WTC11 (cell line): ENCODE measurements at regions not wholly inside any gene's neighbourhood (a gene's known extent, or its start where the extent isn't known, plus 50 kb on each side); places are given as distances from the start of the nearest gene placed in this dataset.
A peak's percentile ranks its signal among the peaks of the same experiment; 100 is the strongest.

Source experiments
- ATAC-seq: fragments of 200-7000 bp; cut with Tn5 transposase; 2 replicates; pipeline ENCODE4 v1.10.0; 2021; ENCODE audit warnings: mild to moderate bottlenecking, moderate library complexity
- CTCF ChIA-PET: fragments of 300-600 bp; sonication (Branson Sonifier 250); formaldehyde crosslinking; loops from one replicate; lab custom pipeline; 2021; ENCODE audit warnings: antibody characterized with exemption; lab: Charles Lee
- POLR2A ChIA-PET: fragments of 350-600 bp; sonication (Branson Sonifier 250); formaldehyde crosslinking; loops from one replicate; lab custom pipeline; 2021; ENCODE audit warnings: antibody characterized with exemption; lab: Charles Lee
- DNase-seq: peaks from one replicate; pipeline ENCODE4 v3.0.0; 2021; ENCODE audit warnings: low spot score
- H3K27ac Mint-ChIP-seq: 2 replicates; pipeline ENCODE4 v1.8.0; 2021; ENCODE audit warnings: mixed read lengths
- H3K27me3 Mint-ChIP-seq: 2 replicates; pipeline ENCODE4 v1.8.0; 2021; ENCODE audit warnings: low read depth, mild to moderate bottlenecking, moderate library complexity, mixed read lengths
- H3K36me3 Mint-ChIP-seq: 2 replicates; pipeline ENCODE4 v1.8.0; 2021; ENCODE audit warnings: mixed read lengths
- H3K4me1 Mint-ChIP-seq: 2 replicates; pipeline ENCODE4 v1.8.0; 2022; ENCODE audit warnings: mixed read lengths
- H3K4me3 Mint-ChIP-seq: 2 replicates; pipeline ENCODE4 v1.8.0; 2021; ENCODE audit warnings: mild to moderate bottlenecking, moderate library complexity, mixed read lengths
- H3K9me3 Mint-ChIP-seq: 2 replicates; pipeline ENCODE4 v1.8.0; 2021; ENCODE audit warnings: mixed read lengths
- CREM ChIP-seq: sonication (generic); formaldehyde crosslinking; IDR thresholded peaks from 2 replicates; pipeline ENCODE4 v1.8.1; 2022; ENCODE audit warnings: mild to moderate bottlenecking, missing genetic modification reagents, moderate library complexity
- FOXJ3 ChIP-seq: sonication (generic); formaldehyde crosslinking; IDR thresholded peaks from 2 replicates; pipeline ENCODE4 v1.9.0; 2021; ENCODE audit warnings: missing genetic modification reagents, mild to moderate bottlenecking, borderline replicate concordance
- GABPB1 ChIP-seq: sonication (generic); formaldehyde crosslinking; IDR thresholded peaks from 2 replicates; pipeline ENCODE4 v1.8.1; 2023; ENCODE audit warnings: mild to moderate bottlenecking, missing genetic modification reagents
- HMGA2 ChIP-seq: fragments of 250-450 bp; sonication (Bioruptor Pico); IDR thresholded peaks from 2 replicates; pipeline ENCODE4 v1.4.0; 2021; ENCODE audit warnings: mild to moderate bottlenecking, moderate library complexity
- MYBL2 ChIP-seq: sonication (generic); formaldehyde crosslinking; IDR thresholded peaks from 2 replicates; pipeline ENCODE4 v1.8.1; 2023; ENCODE audit warnings: mild to moderate bottlenecking, moderate library complexity, missing genetic modification reagents
- NR3C1 ChIP-seq: sonication (generic); formaldehyde crosslinking; conservative IDR thresholded peaks from 2 replicates; pipeline ENCODE4 v1.8.1; 2023; ENCODE audit warnings: low read depth, mild to moderate bottlenecking, missing genetic modification reagents
- SP1 ChIP-seq: sonication (generic); formaldehyde crosslinking; conservative IDR thresholded peaks from 2 replicates; pipeline ENCODE4 v1.8.1; 2022; ENCODE audit warnings: missing genetic modification reagents
- TEAD1 ChIP-seq: sonication (generic); formaldehyde crosslinking; IDR thresholded peaks from 2 replicates; pipeline ENCODE4 v1.8.0; 2022; ENCODE audit warnings: mild to moderate bottlenecking, missing genetic modification reagents
- ZNF138 ChIP-seq: sonication (generic); formaldehyde crosslinking; conservative IDR thresholded peaks from 2 replicates; pipeline ENCODE4 v1.8.1; 2022; ENCODE audit warnings: mild to moderate bottlenecking, moderate library complexity, missing genetic modification reagents
- ZNF671 ChIP-seq: fragments of 250-450 bp; sonication (Bioruptor Pico); IDR thresholded peaks from 2 replicates; pipeline ENCODE4 v1.8.0; 2021; ENCODE audit warnings: mild to moderate bottlenecking
- TF ChIP-seq, protein P1 (sequence below): fragments of 200-600 bp; IDR thresholded peaks from 2 replicates; pipeline ENCODE4 v1.8.0; 2022; ENCODE audit warnings: antibody characterized with exemption
- TF ChIP-seq, protein P2 (sequence below): sonication (generic); formaldehyde crosslinking; IDR thresholded peaks from 2 replicates; pipeline ENCODE4 v1.8.0; 2023; ENCODE audit warnings: missing genetic modification reagents, mild to moderate bottlenecking, borderline replicate concordance
- TF ChIP-seq, protein P3 (sequence below): sonication (generic); formaldehyde crosslinking; IDR thresholded peaks from 2 replicates; pipeline ENCODE4 v1.8.1; 2023; ENCODE audit warnings: mild to moderate bottlenecking, missing genetic modification reagents
- TF ChIP-seq, protein P4 (sequence below): fragments of 250-450 bp; sonication (Bioruptor Pico); IDR thresholded peaks from 2 replicates; pipeline ENCODE4 v1.9.0; 2021; ENCODE audit warnings: moderate library complexity, mild to moderate bottlenecking, inconsistent platforms, borderline replicate concordance
- TF ChIP-seq, protein P5 (sequence below): sonication (generic); formaldehyde crosslinking; conservative IDR thresholded peaks from 2 replicates; pipeline ENCODE4 v1.8.1; 2022; ENCODE audit warnings: mild to moderate bottlenecking, missing genetic modification reagents
- TF ChIP-seq, protein P6 (sequence below): fragments of 250-450 bp; sonication (Bioruptor Pico); IDR thresholded peaks from 2 replicates; pipeline ENCODE4 v1.9.0; 2021; ENCODE audit warnings: mild to moderate bottlenecking, borderline replicate concordance
- TF ChIP-seq, protein P7 (sequence below): sonication (generic); formaldehyde crosslinking; IDR thresholded peaks from 2 replicates; pipeline ENCODE4 v1.8.0; 2022; ENCODE audit warnings: mild to moderate bottlenecking, missing genetic modification reagents
- TF ChIP-seq, protein P8 (sequence below): fragments of 250-450 bp; sonication (Bioruptor Pico); conservative IDR thresholded peaks from 2 replicates; pipeline ENCODE4 v1.9.0; 2021; ENCODE audit warnings: mild to moderate bottlenecking

DNA sequence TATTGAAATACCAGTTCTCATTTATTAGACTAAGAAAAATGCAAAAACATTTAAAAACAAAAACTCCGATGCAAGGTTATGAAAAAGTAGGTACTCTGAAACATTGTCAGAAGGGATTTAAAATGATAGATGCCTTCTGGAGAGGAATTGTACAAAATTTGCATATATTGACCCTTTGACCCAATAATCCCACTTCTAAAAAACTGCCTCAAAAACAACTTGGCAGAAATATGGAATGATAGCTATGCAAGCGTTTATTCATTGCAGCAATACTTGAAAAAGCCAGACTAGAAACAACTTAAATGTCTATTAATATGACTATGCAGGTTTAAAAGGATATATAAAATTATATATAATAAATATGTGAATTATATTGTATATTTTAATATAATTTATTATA lies 118.4 kb downstream of the PLK2 start:
- H3K36me3 Mint-ChIP-seq: no peaks in the 10 kb centered on the region
- POLR2A ChIA-PET: no interaction called here
- no peak for TF ChIP-seq GABPB1
- TF ChIP-seq HMGA2: peak; percentile 48; the same call in 1 of the 2 replicates
- TF ChIP-seq, all 79 proteins: peak for 1
- H3K4me3 Mint-ChIP-seq: no peak overlapping the region
- ATAC-seq (no peak), DNase-seq (no peak)
- no peak overlapping the region for H3K27ac Mint-ChIP-seq
- CTCF ChIA-PET: interaction anchor here (1.5 kb wide), 1 partner anchor 562 kb away, joined by 4 read pairs; no protein-coding TSS in a partner anchor
- H3K9me3 Mint-ChIP-seq: peaks cover 5% of the 10 kb centered on the region; the same call in 1 of the 2 replicates
- H3K27me3 Mint-ChIP-seq: no peaks in the 10 kb centered on the region
- H3K4me1 Mint-ChIP-seq: no peaks in the 10 kb centered on the region

DNA sequence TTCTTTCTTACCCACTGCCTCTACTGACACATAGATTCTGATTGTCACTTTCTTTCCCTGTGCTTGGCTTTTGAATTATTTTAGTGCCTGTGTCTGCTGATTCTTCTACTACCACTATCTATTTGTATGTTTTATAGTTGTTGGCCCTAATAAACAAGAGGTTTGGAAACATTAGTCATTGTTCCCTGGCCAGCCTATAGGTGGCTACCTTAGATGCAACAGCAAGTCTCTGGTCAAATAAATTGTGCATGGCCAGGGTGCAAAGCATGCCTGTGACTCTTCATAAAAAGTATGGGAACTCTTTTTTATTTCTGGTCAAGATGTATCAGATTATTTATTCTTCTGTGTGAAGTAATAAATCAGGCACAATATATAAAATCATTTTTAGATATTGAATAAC lies 124.4 kb downstream of the PLK2 start:
- Mint-ChIP-seq H3K36me3 (no peaks in the 10 kb centered on the region), H3K9me3 (peaks cover 8% of the 10 kb centered on the region; the same call in 1 of the 2 replicates), H3K27me3 (no peaks in the 10 kb centered on the region), H3K4me3 (no peak overlapping the region), H3K4me1 (no peaks in the 10 kb centered on the region), H3K27ac (no peak overlapping the region)
- CTCF ChIA-PET: no interaction called here
- ATAC-seq: peak; percentile 65
- POLR2A ChIA-PET: no interaction called here
- DNase-seq: no peak
- TF ChIP-seq, protein P1, sequence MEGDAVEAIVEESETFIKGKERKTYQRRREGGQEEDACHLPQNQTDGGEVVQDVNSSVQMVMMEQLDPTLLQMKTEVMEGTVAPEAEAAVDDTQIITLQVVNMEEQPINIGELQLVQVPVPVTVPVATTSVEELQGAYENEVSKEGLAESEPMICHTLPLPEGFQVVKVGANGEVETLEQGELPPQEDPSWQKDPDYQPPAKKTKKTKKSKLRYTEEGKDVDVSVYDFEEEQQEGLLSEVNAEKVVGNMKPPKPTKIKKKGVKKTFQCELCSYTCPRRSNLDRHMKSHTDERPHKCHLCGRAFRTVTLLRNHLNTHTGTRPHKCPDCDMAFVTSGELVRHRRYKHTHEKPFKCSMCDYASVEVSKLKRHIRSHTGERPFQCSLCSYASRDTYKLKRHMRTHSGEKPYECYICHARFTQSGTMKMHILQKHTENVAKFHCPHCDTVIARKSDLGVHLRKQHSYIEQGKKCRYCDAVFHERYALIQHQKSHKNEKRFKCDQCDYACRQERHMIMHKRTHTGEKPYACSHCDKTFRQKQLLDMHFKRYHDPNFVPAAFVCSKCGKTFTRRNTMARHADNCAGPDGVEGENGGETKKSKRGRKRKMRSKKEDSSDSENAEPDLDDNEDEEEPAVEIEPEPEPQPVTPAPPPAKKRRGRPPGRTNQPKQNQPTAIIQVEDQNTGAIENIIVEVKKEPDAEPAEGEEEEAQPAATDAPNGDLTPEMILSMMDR: no peak
- TF ChIP-seq, protein P2, sequence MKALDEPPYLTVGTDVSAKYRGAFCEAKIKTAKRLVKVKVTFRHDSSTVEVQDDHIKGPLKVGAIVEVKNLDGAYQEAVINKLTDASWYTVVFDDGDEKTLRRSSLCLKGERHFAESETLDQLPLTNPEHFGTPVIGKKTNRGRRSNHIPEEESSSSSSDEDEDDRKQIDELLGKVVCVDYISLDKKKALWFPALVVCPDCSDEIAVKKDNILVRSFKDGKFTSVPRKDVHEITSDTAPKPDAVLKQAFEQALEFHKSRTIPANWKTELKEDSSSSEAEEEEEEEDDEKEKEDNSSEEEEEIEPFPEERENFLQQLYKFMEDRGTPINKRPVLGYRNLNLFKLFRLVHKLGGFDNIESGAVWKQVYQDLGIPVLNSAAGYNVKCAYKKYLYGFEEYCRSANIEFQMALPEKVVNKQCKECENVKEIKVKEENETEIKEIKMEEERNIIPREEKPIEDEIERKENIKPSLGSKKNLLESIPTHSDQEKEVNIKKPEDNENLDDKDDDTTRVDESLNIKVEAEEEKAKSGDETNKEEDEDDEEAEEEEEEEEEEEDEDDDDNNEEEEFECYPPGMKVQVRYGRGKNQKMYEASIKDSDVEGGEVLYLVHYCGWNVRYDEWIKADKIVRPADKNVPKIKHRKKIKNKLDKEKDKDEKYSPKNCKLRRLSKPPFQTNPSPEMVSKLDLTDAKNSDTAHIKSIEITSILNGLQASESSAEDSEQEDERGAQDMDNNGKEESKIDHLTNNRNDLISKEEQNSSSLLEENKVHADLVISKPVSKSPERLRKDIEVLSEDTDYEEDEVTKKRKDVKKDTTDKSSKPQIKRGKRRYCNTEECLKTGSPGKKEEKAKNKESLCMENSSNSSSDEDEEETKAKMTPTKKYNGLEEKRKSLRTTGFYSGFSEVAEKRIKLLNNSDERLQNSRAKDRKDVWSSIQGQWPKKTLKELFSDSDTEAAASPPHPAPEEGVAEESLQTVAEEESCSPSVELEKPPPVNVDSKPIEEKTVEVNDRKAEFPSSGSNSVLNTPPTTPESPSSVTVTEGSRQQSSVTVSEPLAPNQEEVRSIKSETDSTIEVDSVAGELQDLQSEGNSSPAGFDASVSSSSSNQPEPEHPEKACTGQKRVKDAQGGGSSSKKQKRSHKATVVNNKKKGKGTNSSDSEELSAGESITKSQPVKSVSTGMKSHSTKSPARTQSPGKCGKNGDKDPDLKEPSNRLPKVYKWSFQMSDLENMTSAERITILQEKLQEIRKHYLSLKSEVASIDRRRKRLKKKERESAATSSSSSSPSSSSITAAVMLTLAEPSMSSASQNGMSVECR (CRISPR knock-in tag): no peak
- TF ChIP-seq ZNF138 (CRISPR knock-in tag) (no peak), CREM (no peak), SP1 (CRISPR knock-in tag) (no peak), ZNF671 (CRISPR knock-in tag) (no peak), FOXJ3 (CRISPR knock-in tag) (no peak), NR3C1 (CRISPR knock-in tag) (no peak), MYBL2 (CRISPR knock-in tag) (no peak), TEAD1 (CRISPR knock-in tag) (no peak)
- TF ChIP-seq, protein P3, sequence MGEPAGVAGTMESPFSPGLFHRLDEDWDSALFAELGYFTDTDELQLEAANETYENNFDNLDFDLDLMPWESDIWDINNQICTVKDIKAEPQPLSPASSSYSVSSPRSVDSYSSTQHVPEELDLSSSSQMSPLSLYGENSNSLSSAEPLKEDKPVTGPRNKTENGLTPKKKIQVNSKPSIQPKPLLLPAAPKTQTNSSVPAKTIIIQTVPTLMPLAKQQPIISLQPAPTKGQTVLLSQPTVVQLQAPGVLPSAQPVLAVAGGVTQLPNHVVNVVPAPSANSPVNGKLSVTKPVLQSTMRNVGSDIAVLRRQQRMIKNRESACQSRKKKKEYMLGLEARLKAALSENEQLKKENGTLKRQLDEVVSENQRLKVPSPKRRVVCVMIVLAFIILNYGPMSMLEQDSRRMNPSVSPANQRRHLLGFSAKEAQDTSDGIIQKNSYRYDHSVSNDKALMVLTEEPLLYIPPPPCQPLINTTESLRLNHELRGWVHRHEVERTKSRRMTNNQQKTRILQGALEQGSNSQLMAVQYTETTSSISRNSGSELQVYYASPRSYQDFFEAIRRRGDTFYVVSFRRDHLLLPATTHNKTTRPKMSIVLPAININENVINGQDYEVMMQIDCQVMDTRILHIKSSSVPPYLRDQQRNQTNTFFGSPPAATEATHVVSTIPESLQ (CRISPR knock-in tag): no peak
- TF ChIP-seq, protein P4, sequence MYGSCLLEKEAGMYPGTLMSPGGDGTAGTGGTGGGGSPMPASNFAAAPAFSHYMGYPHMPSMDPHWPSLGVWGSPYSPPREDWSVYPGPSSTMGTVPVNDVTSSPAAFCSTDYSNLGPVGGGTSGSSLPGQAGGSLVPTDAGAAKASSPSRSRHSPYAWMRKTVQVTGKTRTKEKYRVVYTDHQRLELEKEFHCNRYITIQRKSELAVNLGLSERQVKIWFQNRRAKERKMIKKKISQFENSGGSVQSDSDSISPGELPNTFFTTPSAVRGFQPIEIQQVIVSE (CRISPR knock-in tag): no peak
- TF ChIP-seq, protein P5, sequence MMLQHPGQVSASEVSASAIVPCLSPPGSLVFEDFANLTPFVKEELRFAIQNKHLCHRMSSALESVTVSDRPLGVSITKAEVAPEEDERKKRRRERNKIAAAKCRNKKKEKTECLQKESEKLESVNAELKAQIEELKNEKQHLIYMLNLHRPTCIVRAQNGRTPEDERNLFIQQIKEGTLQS (CRISPR knock-in tag): no peak
- TF ChIP-seq, protein P6, sequence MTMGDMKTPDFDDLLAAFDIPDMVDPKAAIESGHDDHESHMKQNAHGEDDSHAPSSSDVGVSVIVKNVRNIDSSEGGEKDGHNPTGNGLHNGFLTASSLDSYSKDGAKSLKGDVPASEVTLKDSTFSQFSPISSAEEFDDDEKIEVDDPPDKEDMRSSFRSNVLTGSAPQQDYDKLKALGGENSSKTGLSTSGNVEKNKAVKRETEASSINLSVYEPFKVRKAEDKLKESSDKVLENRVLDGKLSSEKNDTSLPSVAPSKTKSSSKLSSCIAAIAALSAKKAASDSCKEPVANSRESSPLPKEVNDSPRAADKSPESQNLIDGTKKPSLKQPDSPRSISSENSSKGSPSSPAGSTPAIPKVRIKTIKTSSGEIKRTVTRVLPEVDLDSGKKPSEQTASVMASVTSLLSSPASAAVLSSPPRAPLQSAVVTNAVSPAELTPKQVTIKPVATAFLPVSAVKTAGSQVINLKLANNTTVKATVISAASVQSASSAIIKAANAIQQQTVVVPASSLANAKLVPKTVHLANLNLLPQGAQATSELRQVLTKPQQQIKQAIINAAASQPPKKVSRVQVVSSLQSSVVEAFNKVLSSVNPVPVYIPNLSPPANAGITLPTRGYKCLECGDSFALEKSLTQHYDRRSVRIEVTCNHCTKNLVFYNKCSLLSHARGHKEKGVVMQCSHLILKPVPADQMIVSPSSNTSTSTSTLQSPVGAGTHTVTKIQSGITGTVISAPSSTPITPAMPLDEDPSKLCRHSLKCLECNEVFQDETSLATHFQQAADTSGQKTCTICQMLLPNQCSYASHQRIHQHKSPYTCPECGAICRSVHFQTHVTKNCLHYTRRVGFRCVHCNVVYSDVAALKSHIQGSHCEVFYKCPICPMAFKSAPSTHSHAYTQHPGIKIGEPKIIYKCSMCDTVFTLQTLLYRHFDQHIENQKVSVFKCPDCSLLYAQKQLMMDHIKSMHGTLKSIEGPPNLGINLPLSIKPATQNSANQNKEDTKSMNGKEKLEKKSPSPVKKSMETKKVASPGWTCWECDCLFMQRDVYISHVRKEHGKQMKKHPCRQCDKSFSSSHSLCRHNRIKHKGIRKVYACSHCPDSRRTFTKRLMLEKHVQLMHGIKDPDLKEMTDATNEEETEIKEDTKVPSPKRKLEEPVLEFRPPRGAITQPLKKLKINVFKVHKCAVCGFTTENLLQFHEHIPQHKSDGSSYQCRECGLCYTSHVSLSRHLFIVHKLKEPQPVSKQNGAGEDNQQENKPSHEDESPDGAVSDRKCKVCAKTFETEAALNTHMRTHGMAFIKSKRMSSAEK (CRISPR knock-in tag): no peak
- TF ChIP-seq, protein P7, sequence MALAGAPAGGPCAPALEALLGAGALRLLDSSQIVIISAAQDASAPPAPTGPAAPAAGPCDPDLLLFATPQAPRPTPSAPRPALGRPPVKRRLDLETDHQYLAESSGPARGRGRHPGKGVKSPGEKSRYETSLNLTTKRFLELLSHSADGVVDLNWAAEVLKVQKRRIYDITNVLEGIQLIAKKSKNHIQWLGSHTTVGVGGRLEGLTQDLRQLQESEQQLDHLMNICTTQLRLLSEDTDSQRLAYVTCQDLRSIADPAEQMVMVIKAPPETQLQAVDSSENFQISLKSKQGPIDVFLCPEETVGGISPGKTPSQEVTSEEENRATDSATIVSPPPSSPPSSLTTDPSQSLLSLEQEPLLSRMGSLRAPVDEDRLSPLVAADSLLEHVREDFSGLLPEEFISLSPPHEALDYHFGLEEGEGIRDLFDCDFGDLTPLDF (CRISPR knock-in tag): no peak
- TF ChIP-seq, protein P8, sequence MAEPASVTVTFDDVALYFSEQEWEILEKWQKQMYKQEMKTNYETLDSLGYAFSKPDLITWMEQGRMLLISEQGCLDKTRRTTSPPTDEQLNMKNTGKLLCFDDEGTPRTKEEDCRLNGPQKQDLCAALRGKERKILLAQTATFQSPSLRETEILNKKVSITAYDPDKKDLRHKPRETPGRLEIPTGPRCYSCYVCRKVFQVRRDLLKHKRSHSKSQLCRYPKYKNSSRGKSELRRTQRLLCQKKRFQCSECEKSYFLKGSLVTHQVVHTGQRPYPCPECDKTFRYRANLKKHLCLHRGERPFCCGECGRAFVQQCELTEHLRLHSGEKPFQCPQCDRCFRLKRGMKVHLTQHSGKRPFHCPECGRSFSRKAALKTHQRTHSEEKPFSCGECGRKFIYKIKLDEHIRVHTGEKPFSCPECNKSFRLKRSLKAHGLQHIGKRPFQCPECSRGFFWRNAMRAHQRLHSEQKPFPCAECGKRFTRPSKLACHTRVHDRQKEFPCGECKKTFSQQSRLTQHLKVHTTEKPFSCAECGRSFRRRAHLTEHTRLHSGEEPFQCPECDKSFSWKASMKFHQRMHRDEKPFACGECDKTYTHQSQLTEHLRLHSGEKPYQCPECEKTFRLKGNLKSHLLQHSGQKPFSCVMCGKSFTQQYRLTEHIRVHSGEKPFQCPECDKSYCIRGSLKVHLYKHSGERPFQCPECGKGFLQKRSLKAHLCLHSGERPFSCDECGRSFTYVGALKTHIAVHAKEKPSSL: no peak
